ENCODE measurements at regions not wholly inside any gene's neighbourhood (a gene's known extent, or its start where the extent isn't known, plus 50 kb on each side); places are given as distances from the start of the nearest gene placed in this dataset.
"Not testable (repeated sequence)": the region's sequence is repeated elsewhere in the genome, so short reads cannot be mapped to it uniquely, and the experiment has no call there.

- Histone ChIP-seq H3K27ac (ENCODE audit: low read length) (no peak overlapping the region), H2AFZ (ENCODE audit: low read length) (no peak overlapping the region), H4K20me1 (ENCODE audit: insufficient read depth, low read depth, low read length) (no peaks in the 10 kb centered on the region), H3K36me3 (ENCODE audit: insufficient read depth, low read length) (no peaks in the 10 kb centered on the region), H3K9me2 (replicated peaks; ENCODE audit: insufficient read depth, low read length) (no peaks in the 10 kb centered on the region), H3K9ac (ENCODE audit: low read length) (no peak overlapping the region), H3K27me3 (ENCODE audit: low read length) (no peaks in the 10 kb centered on the region), H3K4me1 (ENCODE audit: low read length) (no peaks in the 10 kb centered on the region), H3K4me2 (ENCODE audit: low read depth, low read length, poor library complexity, severe bottlenecking) (no peak overlapping the region), H3K79me2 (ENCODE audit: low read length) (no peaks in the 10 kb centered on the region), H3K4me3 (ENCODE audit: low read length) (no peak overlapping the region), H3K9me3 (ENCODE audit: low read length) (peaks cover 13% of the 10 kb centered on the region)
- no peak for DNase-seq
Measured at GRCh38 chr9:118651511-118651910, 717.7 kb downstream of the BRINP1 start.

DNA sequence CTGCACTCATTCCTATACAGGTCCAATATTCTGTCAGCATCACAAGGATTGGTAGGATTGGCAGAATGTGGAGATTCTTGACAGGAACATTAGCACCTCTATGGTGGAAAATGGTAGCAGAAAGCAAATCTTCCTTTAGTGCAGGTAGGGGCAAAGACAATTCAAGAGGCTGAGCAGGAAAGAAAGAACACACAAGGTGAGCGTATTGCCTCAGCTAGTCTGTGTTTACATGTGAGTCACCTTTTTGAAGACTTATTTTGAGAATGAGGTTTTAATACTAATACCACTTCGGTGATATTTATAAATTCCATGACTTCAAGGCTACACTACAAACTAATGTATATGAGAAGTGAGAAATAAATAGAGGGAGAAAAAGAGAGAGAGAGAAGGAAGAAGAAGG is 717.0 kb downstream of the BRINP1 start:
- Histone ChIP-seq H3K4me2 (ENCODE audit: low read depth, low read length, poor library complexity, severe bottlenecking) (no peak overlapping the region), H3K9me2 (replicated peaks; ENCODE audit: insufficient read depth, low read length) (no peaks in the 10 kb centered on the region), H3K36me3 (ENCODE audit: insufficient read depth, low read length) (no peaks in the 10 kb centered on the region), H3K9ac (ENCODE audit: low read length) (no peak overlapping the region), H3K79me2 (ENCODE audit: low read length) (no peaks in the 10 kb centered on the region), H3K4me3 (ENCODE audit: low read length) (no peak overlapping the region), H4K20me1 (ENCODE audit: insufficient read depth, low read depth, low read length) (no peaks in the 10 kb centered on the region), H3K9me3 (ENCODE audit: low read length) (peaks cover 12% of the 10 kb centered on the region), H3K27me3 (ENCODE audit: low read length) (no peaks in the 10 kb centered on the region), H3K27ac (ENCODE audit: low read length) (no peak overlapping the region), H2AFZ (ENCODE audit: low read length) (no peak overlapping the region), H3K4me1 (ENCODE audit: low read length) (no peaks in the 10 kb centered on the region)
- DNase-seq: no peak

- H3K4me1 ChIP-seq (ENCODE audit: low read length): no peaks in the 10 kb centered on the region
- H3K36me3 ChIP-seq (ENCODE audit: insufficient read depth, low read length): no peaks in the 10 kb centered on the region
- H2AFZ ChIP-seq (ENCODE audit: low read length): no peak overlapping the region
- no peak overlapping the region for H3K9ac ChIP-seq (ENCODE audit: low read length)
- H3K4me2 ChIP-seq (ENCODE audit: low read depth, low read length, poor library complexity, severe bottlenecking): no peak overlapping the region
- H3K4me3 ChIP-seq (ENCODE audit: low read length): no peak overlapping the region
- H3K79me2 ChIP-seq (ENCODE audit: low read length): no peaks in the 10 kb centered on the region
- H4K20me1 ChIP-seq (ENCODE audit: insufficient read depth, low read depth, low read length): no peaks in the 10 kb centered on the region
- H3K9me3 ChIP-seq (ENCODE audit: low read length): peaks cover 10% of the 10 kb centered on the region; the same call in 1 of the 2 replicates
- no peaks in the 10 kb centered on the region for H3K9me2 ChIP-seq (replicated peaks; ENCODE audit: insufficient read depth, low read length)
- DNase-seq: no peak
- H3K27ac ChIP-seq (ENCODE audit: low read length): no peak overlapping the region
- H3K27me3 ChIP-seq (ENCODE audit: low read length): no peaks in the 10 kb centered on the region
Measured at GRCh38 chr9:118652912-118653311, 716.3 kb downstream of the BRINP1 start.

DNA sequence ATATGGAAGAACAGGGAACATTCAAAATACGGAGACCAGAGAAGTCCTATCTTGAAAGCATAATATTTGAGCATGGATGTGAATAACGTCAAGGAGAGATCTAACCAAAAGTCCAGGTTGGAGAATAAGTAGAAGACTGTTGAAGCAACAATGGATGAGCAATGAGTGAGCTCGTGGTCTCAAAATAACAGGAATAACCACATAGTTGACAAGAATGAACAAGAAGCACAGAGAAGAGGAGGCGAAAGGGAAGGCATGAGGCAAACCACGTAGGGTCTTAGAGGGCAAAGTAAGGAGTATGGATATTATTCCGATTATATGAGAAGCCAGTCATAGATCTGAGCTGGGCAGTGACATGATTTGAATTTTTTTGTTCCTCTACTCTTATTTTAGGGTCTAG is 710.2 kb downstream of the BRINP1 start:
- H3K27me3 ChIP-seq (ENCODE audit: low read length): no peaks in the 10 kb centered on the region
- DNase-seq: no peak
- no peak overlapping the region for H3K27ac ChIP-seq (ENCODE audit: low read length)
- no peaks in the 10 kb centered on the region; the same call in 1 of the 2 replicates for H3K9me2 ChIP-seq (replicated peaks; ENCODE audit: insufficient read depth, low read length)
- no peaks in the 10 kb centered on the region for H3K36me3 ChIP-seq (ENCODE audit: insufficient read depth, low read length)
- H3K79me2 ChIP-seq (ENCODE audit: low read length): no peaks in the 10 kb centered on the region
- H3K4me1 ChIP-seq (ENCODE audit: low read length): no peaks in the 10 kb centered on the region
- H4K20me1 ChIP-seq (ENCODE audit: insufficient read depth, low read depth, low read length): no peaks in the 10 kb centered on the region
- no peak overlapping the region for H3K9ac ChIP-seq (ENCODE audit: low read length)
- H3K9me3 ChIP-seq (ENCODE audit: low read length): peaks cover 9% of the 10 kb centered on the region; the same call in 1 of the 2 replicates
- H3K4me2 ChIP-seq (ENCODE audit: low read depth, low read length, poor library complexity, severe bottlenecking): no peak overlapping the region
- no peak overlapping the region for H2AFZ ChIP-seq (ENCODE audit: low read length)
- H3K4me3 ChIP-seq (ENCODE audit: low read length): no peak overlapping the region

DNA sequence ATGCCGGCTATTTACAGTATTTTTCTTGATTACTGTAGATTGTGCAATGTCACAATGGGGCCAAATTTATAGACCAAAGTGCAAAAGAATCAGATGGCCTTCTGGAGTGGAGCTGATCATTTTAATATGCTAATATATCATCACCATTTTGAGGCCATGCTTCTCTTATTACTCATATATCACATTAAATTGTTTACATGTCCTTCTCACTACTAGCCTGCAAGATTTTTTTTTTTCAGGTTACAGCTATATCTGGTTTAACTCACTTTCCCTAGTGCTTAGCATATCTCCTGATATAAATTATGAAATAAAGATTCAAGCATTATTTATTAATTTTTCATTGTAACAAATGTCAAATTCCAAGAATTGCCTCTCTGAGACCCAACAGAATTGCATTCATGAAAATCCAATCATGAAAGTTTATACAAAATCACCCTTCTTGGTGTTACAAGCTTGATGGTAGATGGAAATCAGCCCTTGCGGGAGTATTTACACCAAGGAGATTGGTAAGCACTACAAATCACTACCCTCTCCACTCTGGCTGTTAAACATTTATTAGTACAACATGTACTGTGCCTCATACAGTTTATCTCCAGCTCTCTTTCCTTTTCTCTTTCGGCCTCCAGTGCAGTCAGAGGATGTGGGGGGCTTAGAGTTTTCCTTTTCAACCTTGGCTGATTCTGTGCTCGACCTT is 703.9 kb downstream of the BRINP1 start:
- DNase-seq: no peak
- Histone ChIP-seq H3K4me3 (ENCODE audit: low read length) (no peak overlapping the region), H3K27ac (ENCODE audit: low read length) (no peak overlapping the region), H2AFZ (ENCODE audit: low read length) (no peak overlapping the region), H3K4me2 (ENCODE audit: low read depth, low read length, poor library complexity, severe bottlenecking) (no peak overlapping the region), H3K79me2 (ENCODE audit: low read length) (no peaks in the 10 kb centered on the region), H3K9me2 (replicated peaks; ENCODE audit: insufficient read depth, low read length) (no peaks in the 10 kb centered on the region; the same call in 1 of the 2 replicates), H3K36me3 (ENCODE audit: insufficient read depth, low read length) (no peaks in the 10 kb centered on the region), H3K4me1 (ENCODE audit: low read length) (no peaks in the 10 kb centered on the region), H3K9ac (ENCODE audit: low read length) (no peak overlapping the region), H3K27me3 (ENCODE audit: low read length) (no peaks in the 10 kb centered on the region), H3K9me3 (ENCODE audit: low read length) (peaks cover 13% of the 10 kb centered on the region), H4K20me1 (ENCODE audit: insufficient read depth, low read depth, low read length) (no peaks in the 10 kb centered on the region)

GRCh38 chr9:118670011-118670953 is 699.0 kb downstream of the BRINP1 start:
- Histone ChIP-seq H3K4me3 (ENCODE audit: low read length) (no peak overlapping the region), H3K79me2 (ENCODE audit: low read length) (no peaks in the 10 kb centered on the region)

DNA sequence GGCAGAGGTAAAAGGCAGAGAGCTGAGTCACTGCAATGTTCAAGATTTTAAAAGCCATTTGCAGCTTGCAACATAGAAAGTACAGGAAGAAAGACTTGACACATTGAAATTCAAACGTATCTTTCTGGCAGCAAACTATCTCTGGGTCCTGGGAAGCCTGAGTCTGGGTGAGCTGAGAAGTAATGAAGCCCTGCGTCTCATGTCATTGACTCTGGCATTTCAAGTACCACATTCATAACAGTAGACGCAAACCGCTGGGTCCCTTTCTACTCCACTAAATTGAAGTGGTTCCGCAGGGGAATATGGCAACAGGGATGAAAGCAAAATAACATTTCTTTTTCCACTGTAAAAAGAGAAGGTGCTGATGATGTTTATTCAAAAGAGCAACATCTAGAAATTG is 694.3 kb downstream of the BRINP1 start:
- H3K79me2 ChIP-seq (ENCODE audit: low read length): no peaks in the 10 kb centered on the region
- no peaks in the 10 kb centered on the region for H3K27me3 ChIP-seq (ENCODE audit: low read length)
- no peak overlapping the region for H3K27ac ChIP-seq (ENCODE audit: low read length)
- H4K20me1 ChIP-seq (ENCODE audit: insufficient read depth, low read depth, low read length): no peaks in the 10 kb centered on the region
- H3K4me3 ChIP-seq (ENCODE audit: low read length): no peak overlapping the region
- H3K9me3 ChIP-seq (ENCODE audit: low read length): peaks cover 14% of the 10 kb centered on the region
- no peaks in the 10 kb centered on the region for H3K4me1 ChIP-seq (ENCODE audit: low read length)
- H3K36me3 ChIP-seq (ENCODE audit: insufficient read depth, low read length): no peaks in the 10 kb centered on the region
- no peak overlapping the region for H3K4me2 ChIP-seq (ENCODE audit: low read depth, low read length, poor library complexity, severe bottlenecking)
- H3K9me2 ChIP-seq (replicated peaks; ENCODE audit: insufficient read depth, low read length): no peaks in the 10 kb centered on the region
- no peak overlapping the region for H3K9ac ChIP-seq (ENCODE audit: low read length)
- H2AFZ ChIP-seq (ENCODE audit: low read length): no peak overlapping the region
- DNase-seq: no peak

More at GRCh38 chr9:118670011-118670953, 699.0 kb downstream of the BRINP1 start:
- Histone ChIP-seq H4K20me1 (ENCODE audit: insufficient read depth, low read depth, low read length) (no peaks in the 10 kb centered on the region), H3K9me3 (ENCODE audit: low read length) (peaks cover 13% of the 10 kb centered on the region), H3K9me2 (replicated peaks; ENCODE audit: insufficient read depth, low read length) (no peaks in the 10 kb centered on the region), H2AFZ (ENCODE audit: low read length) (no peak overlapping the region), H3K36me3 (ENCODE audit: insufficient read depth, low read length) (no peaks in the 10 kb centered on the region), H3K4me1 (ENCODE audit: low read length) (no peaks in the 10 kb centered on the region), H3K27ac (ENCODE audit: low read length) (no peak overlapping the region), H3K27me3 (ENCODE audit: low read length) (no peaks in the 10 kb centered on the region), H3K9ac (ENCODE audit: low read length) (no peak overlapping the region), H3K4me2 (ENCODE audit: low read depth, low read length, poor library complexity, severe bottlenecking) (no peak overlapping the region)
- no peak for DNase-seq

DNA sequence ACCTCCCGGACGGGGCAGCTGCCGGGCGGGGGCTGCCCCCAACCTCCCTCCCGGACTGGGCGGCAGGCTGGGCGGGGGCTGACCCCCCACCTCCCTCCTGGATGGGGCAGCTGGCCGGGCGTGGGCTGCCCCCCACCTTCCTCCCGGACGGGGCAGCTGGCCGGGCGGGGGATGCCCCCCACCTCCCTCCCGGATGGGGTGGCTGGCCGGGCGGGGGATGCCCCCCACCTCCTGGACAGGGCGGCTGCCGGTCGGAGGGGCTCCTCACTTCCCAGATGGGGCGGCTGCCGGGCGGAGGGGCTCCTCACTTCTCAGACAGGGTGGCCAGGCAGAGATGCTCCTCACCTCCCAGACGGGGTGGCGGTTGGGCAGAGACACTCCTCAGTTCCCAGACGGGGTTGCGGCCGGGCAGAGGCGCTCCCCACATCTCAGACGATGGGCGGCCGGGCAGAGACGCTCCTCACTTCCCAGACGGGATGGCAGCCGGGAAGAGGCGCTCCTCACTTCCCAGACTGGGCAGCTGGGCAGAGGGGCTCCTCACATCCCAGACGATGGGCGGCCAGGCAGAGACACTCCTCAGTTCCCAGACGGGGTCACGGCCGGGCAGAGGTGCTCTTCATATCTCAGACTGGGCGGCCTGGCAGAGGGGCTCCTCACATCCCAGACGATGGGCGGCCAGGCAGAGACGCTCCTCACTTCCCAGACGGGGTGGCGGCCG is 691.1 kb downstream of the BRINP1 start:
- DNase-seq; H3K27me3 ChIP-seq (ENCODE audit: low read length); H3K9ac ChIP-seq (ENCODE audit: low read length); H3K4me3 ChIP-seq (ENCODE audit: low read length); H4K20me1 ChIP-seq (ENCODE audit: insufficient read depth, low read depth, low read length); H3K4me2 ChIP-seq (ENCODE audit: low read depth, low read length, poor library complexity, severe bottlenecking); H3K9me2 ChIP-seq (replicated peaks; ENCODE audit: insufficient read depth, low read length); H3K36me3 ChIP-seq (ENCODE audit: insufficient read depth, low read length); H2AFZ ChIP-seq (ENCODE audit: low read length); H3K27ac ChIP-seq (ENCODE audit: low read length); H3K4me1 ChIP-seq (ENCODE audit: low read length); H3K79me2 ChIP-seq (ENCODE audit: low read length): not testable (repeated sequence)
- peaks cover 15% of the 10 kb centered on the region for H3K9me3 ChIP-seq (ENCODE audit: low read length)
